ENCODE measurements at regions not wholly inside any gene's neighbourhood (a gene's known extent, or its start where the extent isn't known, plus 50 kb on each side); places are given as distances from the start of the nearest gene placed in this dataset.

- no peak for DNase-seq
These were observed 342.9 kb downstream of the FOXL1 start for GRCh38 chr16:86921289-86921688.

- no peak for DNase-seq
These were observed 344.0 kb downstream of the FOXL1 start for GRCh38 chr16:86922311-86922710.

- DNase-seq = no peak
These were observed 345.3 kb downstream of the FOXL1 start for GRCh38 chr16:86923656-86924055.

GRCh38 chr16:86924537-86924936 is 346.2 kb downstream of the FOXL1 start:
- DNase-seq = no peak

- DNase-seq = no peak
These were observed 346.9 kb downstream of the FOXL1 start for GRCh38 chr16:86925067-86925791.

DNA sequence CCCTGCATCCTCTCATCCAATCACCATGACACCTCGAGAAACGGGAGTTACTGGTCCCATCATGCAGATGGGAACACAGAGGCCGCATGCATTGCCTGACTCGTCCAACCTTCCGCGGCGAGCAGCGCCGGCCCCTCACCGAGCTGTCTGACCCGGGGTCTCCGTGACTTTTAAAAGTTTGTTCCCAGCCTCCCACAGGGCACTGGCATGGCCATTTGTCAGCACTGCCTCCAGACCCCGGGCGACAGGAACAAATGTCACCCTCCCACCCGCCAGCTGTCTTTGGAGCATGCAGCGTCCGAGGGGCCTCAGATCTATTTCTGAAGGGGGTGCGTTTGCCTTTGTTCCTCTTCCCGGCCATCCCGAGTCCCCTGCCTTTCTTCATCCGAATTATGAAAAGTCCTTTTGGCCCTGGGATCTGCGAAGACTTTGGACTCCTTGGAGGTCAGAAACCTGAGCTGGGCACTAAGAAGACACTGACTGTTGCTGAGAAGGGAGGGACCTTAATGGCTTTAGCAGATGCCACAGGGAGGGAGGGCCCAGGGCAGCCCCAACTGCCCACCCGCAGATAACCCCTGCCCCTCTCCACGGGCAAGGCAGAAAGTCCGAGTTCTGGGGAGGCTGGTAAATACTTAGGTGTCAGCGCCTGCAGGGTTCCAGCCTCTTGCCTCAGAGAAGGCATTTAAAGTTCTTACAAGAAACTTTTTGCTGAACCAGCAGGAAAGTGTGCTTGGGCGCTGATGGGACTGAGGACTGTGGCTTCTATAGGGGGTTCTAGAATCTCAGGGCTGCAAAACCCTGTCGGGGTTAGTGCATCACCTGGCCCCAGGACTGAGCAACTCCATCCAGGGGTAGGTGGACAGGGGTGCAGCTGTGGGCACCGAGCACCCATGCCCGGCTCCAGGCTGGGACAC is 348.1 kb downstream of the FOXL1 start:
- no peak for DNase-seq

DNA sequence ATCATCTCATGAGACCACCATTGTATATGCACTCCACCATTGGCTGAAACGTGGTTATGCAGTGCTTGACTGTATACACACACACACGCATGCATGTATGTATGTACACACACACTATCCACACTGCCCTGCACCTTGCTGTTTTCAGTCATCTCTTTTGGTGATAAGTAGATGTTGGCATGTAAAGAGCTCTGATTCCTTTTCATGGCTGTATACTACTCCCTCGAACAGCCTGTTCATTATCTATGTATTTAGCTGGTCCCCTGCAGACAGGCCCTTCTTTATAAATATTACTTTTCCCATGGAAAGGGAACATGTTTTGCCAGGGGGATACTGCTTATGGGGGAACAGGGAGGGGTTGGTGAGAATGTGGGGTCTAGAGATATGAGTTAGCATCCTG is 349.4 kb downstream of the FOXL1 start:
- DNase-seq = no peak

- no peak for DNase-seq
These were observed 350.2 kb downstream of the FOXL1 start for GRCh38 chr16:86928523-86929011.

GRCh38 chr16:86929057-86929871 is 350.9 kb downstream of the FOXL1 start:
- no peak for DNase-seq

GRCh38 chr16:86930001-86930400 is 351.7 kb downstream of the FOXL1 start:
- no peak for DNase-seq

- DNase-seq = no peak
These were observed 352.5 kb downstream of the FOXL1 start for GRCh38 chr16:86930663-86931373.

- DNase-seq = no peak
These were observed 353.1 kb downstream of the FOXL1 start for GRCh38 chr16:86931410-86931941.

DNA sequence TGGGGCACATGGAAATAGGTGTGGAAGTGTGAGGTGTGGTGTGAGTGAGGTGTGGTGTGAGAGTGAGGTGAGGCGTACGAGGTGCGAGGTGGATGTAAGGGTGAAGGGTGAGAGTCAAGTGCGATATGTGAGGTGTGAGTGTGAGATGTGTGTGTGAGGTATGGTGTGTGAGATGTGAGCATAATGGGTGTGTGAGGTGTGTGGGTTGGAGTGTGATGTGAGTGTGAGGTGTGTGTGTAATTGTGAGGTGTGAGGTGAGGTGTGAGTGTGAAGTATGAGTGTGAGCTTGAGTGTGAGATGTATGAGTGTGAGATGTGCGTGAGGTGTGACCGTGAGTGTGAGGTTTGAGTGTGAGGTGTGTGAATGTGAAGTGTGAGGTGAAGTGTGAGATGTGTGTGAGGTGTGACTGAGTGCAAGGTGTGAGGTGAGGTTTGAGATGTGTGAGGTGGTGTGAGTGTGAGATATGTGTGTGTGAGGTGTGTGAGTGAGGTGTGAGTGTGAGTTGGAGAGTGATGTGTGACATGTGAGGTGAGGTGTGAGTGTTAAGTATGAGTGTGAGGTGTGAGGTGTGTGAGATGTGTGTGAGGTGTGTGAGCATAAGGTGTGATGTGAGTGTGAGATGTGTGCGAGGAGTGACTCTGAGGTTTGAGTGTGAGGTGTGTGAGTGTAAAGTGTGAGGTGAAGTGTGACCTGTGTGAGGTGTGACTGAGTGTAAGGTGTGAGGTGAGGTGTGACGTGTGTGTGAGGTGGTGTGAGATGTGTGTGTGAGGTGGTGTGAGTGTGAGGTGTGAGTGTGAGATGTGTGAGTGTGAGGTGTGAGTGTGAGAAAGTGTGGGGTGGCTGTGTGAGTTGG is 354.0 kb downstream of the FOXL1 start:
- no peak for DNase-seq

DNA sequence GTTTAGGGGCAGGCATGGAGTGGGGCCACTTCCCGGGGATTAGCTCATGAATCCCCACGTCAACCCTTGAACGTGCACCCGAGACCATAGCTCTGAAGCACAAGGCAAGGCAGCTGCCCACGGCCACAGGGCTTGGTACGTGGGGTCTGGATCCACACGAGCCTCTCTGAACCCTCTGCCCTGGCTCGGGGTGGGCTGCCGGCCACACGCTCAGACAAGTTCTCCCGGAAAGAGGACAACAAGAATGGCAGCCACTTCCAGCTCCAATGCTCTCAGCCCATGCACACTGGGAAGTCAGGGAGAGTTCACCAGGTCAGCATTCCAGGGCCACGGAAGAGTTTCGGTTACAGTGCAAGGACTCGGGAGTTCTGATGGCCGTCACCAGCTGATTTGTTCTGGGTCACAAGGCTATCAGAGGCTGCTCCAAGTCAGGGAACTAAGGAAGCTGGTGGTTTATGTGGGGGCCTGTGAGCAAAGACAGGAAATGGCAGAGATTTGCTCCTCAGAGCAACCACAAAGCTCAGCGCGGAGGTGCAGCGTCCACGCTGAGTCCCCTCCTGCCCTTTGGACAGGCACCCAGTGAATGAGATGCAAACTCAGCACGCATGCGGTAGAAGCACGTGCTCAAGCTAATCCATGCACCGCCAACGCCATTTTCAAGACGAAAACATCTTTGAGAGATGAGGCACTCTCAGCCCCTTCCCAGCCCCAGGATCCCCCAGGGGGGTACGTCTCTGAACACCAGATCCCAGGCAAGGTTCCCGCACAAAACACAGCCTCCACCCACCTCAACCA is 356.4 kb downstream of the FOXL1 start:
- no peak for DNase-seq

- DNase-seq = no peak
These were observed 361.3 kb downstream of the FOXL1 start for GRCh38 chr16:86939609-86940008.

GRCh38 chr16:86941731-86942130 is 363.4 kb downstream of the FOXL1 start:
- DNase-seq = no peak

GRCh38 chr16:86942151-86943051 is 364.1 kb downstream of the FOXL1 start:
- no peak for DNase-seq

GRCh38 chr16:86945166-86945900 is 367.0 kb downstream of the FOXL1 start:
- DNase-seq = no peak
